ENCODE measurements at regions not wholly inside any gene's neighbourhood (a gene's known extent, or its start where the extent isn't known, plus 50 kb on each side); places are given as distances from the start of the nearest gene placed in this dataset.
A peak's percentile ranks its signal among the peaks of the same experiment; 100 is the strongest.
"Not testable (repeated sequence)": the region's sequence is repeated elsewhere in the genome, so short reads cannot be mapped to it uniquely, and the experiment has no call there.

GRCh38 chr11:37843603-37844002, 1245.6 kb upstream of the RAG2 start:
- Histone ChIP-seq H3K27ac (no peak overlapping the region), H3K4me3 (no peak overlapping the region), H3K4me1 (no peaks in the 10 kb centered on the region), H3K4me2 (no peak overlapping the region), H3K9me3 (0 out of 3 replicates have a peak, but pooled peaks cover 3% of the 10 kb centered on the region)
- FAIRE-seq = no peak
- DNase-seq (ENCODE audit: low read depth in 1 of 2, low spot score in 1 of 2) = no peak
- ATAC-seq = no peak
- ChIA-PET CTCF (interaction anchor here (0.6 kb wide), 1 partner anchor 556 kb away, joined by 3 read pairs; no protein-coding TSS in a partner anchor), POLR2A (no interaction called here)
- WGBS (ENCODE audit: missing lambda C conversion rate) = 5% methylated on average over 2 of the region's 2 CpGs
- TF ChIP-seq RFX5 (IDR thresholded peaks at IDR 0.05) (no peak), MYC (IDR thresholded peaks at IDR 0.05; ENCODE audit: borderline replicate concordance, low read length) (no peak)

DNA sequence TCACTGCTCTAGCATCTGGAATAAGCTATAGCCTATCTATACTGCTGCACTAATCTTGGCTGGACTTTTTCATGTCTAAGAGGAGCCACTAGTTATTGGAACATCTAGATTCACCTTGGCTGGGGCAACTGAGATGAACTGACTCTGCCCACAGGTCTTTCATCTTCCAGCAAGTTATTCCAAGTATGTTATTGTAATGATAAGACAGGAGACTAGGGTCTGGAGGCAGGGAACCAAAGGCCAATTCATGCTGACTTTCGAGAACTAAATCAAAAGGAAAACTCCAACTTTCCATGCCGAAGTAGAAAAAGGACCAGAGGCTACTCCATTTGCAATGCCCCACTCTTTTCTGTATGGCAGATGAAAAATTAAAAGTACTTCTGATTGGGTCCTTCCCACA, 1243.0 kb upstream of the RAG2 start:
- no peak overlapping the region for H3K27ac ChIP-seq
- no peak for FAIRE-seq
- H3K4me2 ChIP-seq = no peak overlapping the region
- CTCF ChIA-PET = no interaction called here
- POLR2A ChIA-PET = no interaction called here
- WGBS (ENCODE audit: missing lambda C conversion rate) = 3% methylated on average over 2 of the region's 2 CpGs
- DNase-seq (ENCODE audit: low read depth in 1 of 2, low spot score in 1 of 2) = no peak
- 0 out of 3 replicates have a peak, but pooled peaks cover under 1% of the 10 kb centered on the region for H3K9me3 ChIP-seq
- H3K4me1 ChIP-seq = no peaks in the 10 kb centered on the region
- TF ChIP-seq TP53 (CRISPR knock-in tag; IDR thresholded peaks at IDR 0.05) (no peak), HOXB5 (CRISPR knock-in tag; IDR thresholded peaks at IDR 0.05) (no peak), TFCP2L1 (CRISPR knock-in tag; IDR thresholded peaks at IDR 0.05) (no peak), ZNF302 (CRISPR knock-in tag; IDR thresholded peaks at IDR 0.05) (no peak), BHLHE40 (IDR thresholded peaks at IDR 0.05; ENCODE audit: low read depth, low read length) (no peak), FOSL2 (IDR thresholded peaks at IDR 0.05) (no peak), FOSL2 (CRISPR knock-in tag; IDR thresholded peaks at IDR 0.05) (no peak), MYC (IDR thresholded peaks at IDR 0.05; ENCODE audit: borderline replicate concordance, low read length) (no peak), HOXA7 (CRISPR knock-in tag; IDR thresholded peaks at IDR 0.05) (no peak), ESRRA (IDR thresholded peaks at IDR 0.05; ENCODE audit: borderline replicate concordance, low read length) (no peak), ELK1 (IDR thresholded peaks at IDR 0.05; ENCODE audit: low read depth, low read length) (no peak), JUNB (IDR thresholded peaks at IDR 0.05) (no peak), POLR2AphosphoS2 (conservative IDR thresholded peaks at IDR 0.05; ENCODE audit: low read length) (no peak), CEBPB (IDR thresholded peaks at IDR 0.05) (no peak), RCOR1 (IDR thresholded peaks at IDR 0.05; ENCODE audit: low read depth, low read length) (no peak), HOXB13 (CRISPR knock-in tag; IDR thresholded peaks at IDR 0.05; ENCODE audit: low read depth) (no peak), CBX8 (IDR thresholded peaks at IDR 0.05) (no peak), KDM1A (IDR thresholded peaks at IDR 0.05; ENCODE audit: low read depth) (no peak)
- ATAC-seq = no peak
- no peak overlapping the region for H3K4me3 ChIP-seq

DNA sequence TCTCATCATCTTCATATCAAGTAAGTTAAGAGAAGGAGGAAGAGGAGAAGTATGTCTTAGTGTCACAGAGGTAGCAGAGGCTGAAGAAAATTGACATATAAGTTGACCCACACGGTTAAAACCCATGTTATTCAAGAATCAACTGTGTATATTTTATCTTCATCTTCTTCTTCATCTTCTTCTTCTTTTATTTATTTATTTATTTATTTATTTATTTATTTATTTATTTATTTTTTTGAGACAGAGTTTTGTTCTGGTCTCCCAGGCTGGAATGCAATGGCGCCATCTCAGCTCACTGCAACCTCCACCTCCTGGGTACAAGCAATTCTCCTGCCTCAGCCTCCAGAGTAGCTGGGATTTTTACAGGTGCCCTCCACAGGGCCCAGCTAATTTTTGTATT, 1242.3 kb upstream of the RAG2 start:
- FAIRE-seq; H3K27ac ChIP-seq; ATAC-seq; H3K9me3 ChIP-seq; POLR2A ChIA-PET; DNase-seq (ENCODE audit: low read depth in 1 of 2, low spot score in 1 of 2); H3K4me3 ChIP-seq; H3K4me1 ChIP-seq; H3K4me2 ChIP-seq; CTCF ChIA-PET: not testable (repeated sequence)
- WGBS (ENCODE audit: missing lambda C conversion rate) = 3% methylated on average over 2 of the region's 2 CpGs
- TF ChIP-seq ZC3H11A (IDR thresholded peaks at IDR 0.05) = peak; percentile 25; the same call in 1 of the 2 replicates

DNA sequence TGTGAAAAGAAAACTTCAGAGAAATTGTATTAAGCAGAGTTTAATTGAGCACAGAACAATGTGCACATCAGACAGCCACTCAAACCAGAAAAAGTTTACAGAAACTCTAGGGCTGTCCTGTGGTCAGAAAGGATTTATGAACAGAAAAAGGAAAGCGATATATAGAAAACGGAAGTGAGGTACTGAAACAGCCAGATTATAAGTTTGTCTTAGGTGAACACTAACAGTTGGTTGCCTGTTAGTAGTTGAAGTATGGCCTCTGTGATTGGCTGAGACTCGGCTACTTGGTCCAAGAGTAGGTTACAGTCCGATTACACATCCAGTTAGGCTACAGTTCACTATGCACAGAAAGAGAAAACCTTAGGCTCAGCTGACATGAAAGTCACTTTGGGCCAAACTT, 1232.5 kb upstream of the RAG2 start:
- no peak overlapping the region for H3K4me3 ChIP-seq
- DNase-seq (ENCODE audit: low read depth in 1 of 2, low spot score in 1 of 2) (no peak), FAIRE-seq (no peak), ATAC-seq (no peak)
- WGBS (ENCODE audit: missing lambda C conversion rate) = 14% methylated on average over 4 of the region's 4 CpGs
- POLR2A ChIA-PET = no interaction called here
- CTCF ChIA-PET = no interaction called here
- 0 out of 3 replicates have a peak, but pooled peaks cover 2% of the 10 kb centered on the region for H3K9me3 ChIP-seq
- H3K4me2 ChIP-seq = no peak overlapping the region
- no peak overlapping the region for H3K27ac ChIP-seq
- H3K4me1 ChIP-seq = no peaks in the 10 kb centered on the region
- TF ChIP-seq EP300 (IDR thresholded peaks at IDR 0.05) (no peak), RAD21 (conservative IDR thresholded peaks at IDR 0.05 in 1 of 2, IDR thresholded peaks at IDR 0.05 in 1 of 2) (no peak), CHD2 (IDR thresholded peaks at IDR 0.05; ENCODE audit: low read length, partially characterized antibody) (no peak), SREBF2 (IDR thresholded peaks at IDR 0.05) (no peak), RNF2 (IDR thresholded peaks at IDR 0.05; ENCODE audit: borderline replicate concordance, low read depth) (no peak), HOXB5 (CRISPR knock-in tag; IDR thresholded peaks at IDR 0.05) (no peak), USF2 (IDR thresholded peaks at IDR 0.05) (no peak), RFX5 (IDR thresholded peaks at IDR 0.05) (no peak)
